Heart left ventricle (tissue), 16 donors: ENCODE measurements at regions not wholly inside any gene's neighbourhood (a gene's known extent, or its start where the extent isn't known, plus 50 kb on each side); places are given as distances from the start of the nearest gene placed in this dataset.

Source experiments
- ATAC-seq, 4 donors: fragments of 200-7000 bp; cut with Tn5 transposase; one replicate each; pipeline ENCODE4 v1.9.1; 2020 to 2022; ENCODE audit warnings: moderate library complexity in 4 of 4, mild to moderate bottlenecking in 3 of 4, moderate number of reproducible peaks in 1 of 4
- DNase-seq, 5 donors: peaks; one replicate each; pipeline ENCODE4 v3.0.0-alpha.2; 2020
- H3K27ac ChIP-seq, 12 donors: fragments of 200-600 bp; sonication (generic) in 4 of 12; one replicate each; pipeline versions ENCODE4 v1.5.0 to v1.8.0; 2016 to 2022; ENCODE audit warnings: mild to moderate bottlenecking in 2 of 12
- H3K27me3 ChIP-seq, 9 donors: fragments of 200-600 bp; sonication (generic) in 2 of 9; one replicate each; pipeline versions ENCODE4 v1.5.1 to v1.8.0; 2016 to 2022; ENCODE audit warnings: mild to moderate bottlenecking in 3 of 9
- H3K36me3 ChIP-seq, 9 donors: fragments of 200-600 bp; sonication (generic) in 2 of 9; one replicate each; pipeline versions ENCODE4 v1.5.0 to v1.8.0; 2018 to 2022; ENCODE audit warnings: mild to moderate bottlenecking in 2 of 9
- H3K4me1 ChIP-seq, 12 donors: fragments of 200-600 bp; sonication (generic) in 4 of 12; one replicate each; pipeline versions ENCODE4 v1.5.0 to v1.8.0; 2016 to 2022; ENCODE audit warnings: mild to moderate bottlenecking in 3 of 12
- H3K4me3 ChIP-seq, 12 donors: fragments of 200-600 bp; sonication (generic) in 4 of 12; one replicate each; pipeline versions ENCODE4 v1.5.0 to v1.8.0; 2017 to 2022; ENCODE audit warnings: mild to moderate bottlenecking in 9 of 12, moderate library complexity in 4 of 12
- H3K9me3 ChIP-seq, 12 donors: fragments of 200-600 bp; sonication (generic) in 4 of 12; one replicate each; pipeline versions ENCODE4 v1.5.0 to v1.8.0; 2016 to 2022; ENCODE audit warnings: mild to moderate bottlenecking in 1 of 12
- POLR2A ChIP-seq, 2 donors: fragments of 450-650 bp; IDR thresholded peaks; one replicate each; pipeline ENCODE4 v1.6.1; 2017; ENCODE audit warnings: antibody characterized with exemption in 2 of 2, mild to moderate bottlenecking in 2 of 2, moderate library complexity in 2 of 2
- WGBS, 4 donors: extraction: QIAGEN DNeasy Blood & Tissue Kit in 2 of 4; methylation state at CpG; one replicate each; pipeline versions ENCODE4 v1.1.5 to v1.1.7; 2013 to 2018; 5-methylcytosine and 5-hydroxymethylcytosine counted together
- intact Hi-C, 10 donors: fragments of 100-400 bp; cut with DNase I; formaldehyde crosslinking; loops; one replicate each; pipeline versions ENCODE4 v1.11.1 to v1.14.2; 2022
- TF ChIP-seq, protein P1 (sequence below), 12 donors: fragments of 200-600 bp; sonication (generic) in 4 of 12; IDR thresholded peaks; one replicate each; pipeline versions ENCODE4 v1.5.0 to v1.8.0; 2018 to 2022; ENCODE audit warnings: antibody characterized with exemption in 12 of 12, mild to moderate bottlenecking in 5 of 12
- donor health status: ischemic (EF 13 %, LVEDD 7.1; RV severe dilation, severe dysfunction).
- donor health status: healthy with polysubstance abuse.
- donor health status: DM: no; HTN: yes; CAD: no.
- donor health status: DM: no; HTN: no; CAD: no.
- donor health status: ischemic (EF 25% LVEDD 6.9; RV normal size, moderate dysfunction).
- donor health status: ischemic (EF 25% LVEDD 5.7; RV mildly dilated, moderate dysfunction).
- donor health status: healthy.
- donor health status: DM: yes; HTN: yes; CAD: no.
- donor health status: ischemic (EF 35%, LVEDD 5.7; RV mildly dilated, moderate dysfunction).
- donor health status: nonischemic (EF 11% LVEDD 7.7; RV severe dilation, severe dysfunction).
- donor health status: DM: yes; HTN: yes; CAD: no.
- donor health status: PGD.
- donor health status: ischemic (EF 29% LVEDD 5.4; RV normal size, mild dysfunction).
- donor health status: nonischemic (EF 23%, LVEDD 6.1; RV moderate dilation, normal function).

DNA sequence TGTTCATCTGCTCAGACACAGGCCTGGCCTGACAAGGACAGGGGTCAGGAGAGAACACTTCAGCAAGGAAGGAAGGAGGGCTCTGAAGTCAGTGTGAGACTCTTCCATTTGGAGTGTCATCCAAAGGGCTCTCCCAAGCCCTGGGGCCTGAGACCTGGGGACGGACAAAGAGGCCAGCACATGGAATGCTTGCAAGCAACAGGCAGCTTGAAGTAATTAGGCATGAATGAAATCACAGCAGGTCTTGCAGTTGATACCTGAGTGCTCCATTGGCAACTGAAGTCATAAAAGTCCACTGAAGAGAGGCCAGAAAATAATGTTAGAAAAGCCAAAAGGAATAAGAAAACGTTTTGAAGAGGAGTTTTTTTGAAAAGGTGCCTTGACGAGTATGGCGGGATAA, 231.7 kb downstream of the VAPA start:
- ATAC-seq, result no peak
- no peak for DNase-seq
- Histone ChIP-seq H3K4me1 (peaks cover 0 to 24% (median 13%) of the 10 kb centered on the region in 12 donors), H3K27ac (no peak overlapping the region), H3K36me3 (no peaks in the 10 kb centered on the region), H3K27me3 (no peaks in the 10 kb centered on the region), H3K4me3 (no peak overlapping the region), H3K9me3 (no peaks in the 10 kb centered on the region)
- 84 to 91% (median 85%) methylated on average over 4 of the region's 4 CpGs for WGBS, 4 donors
- TF ChIP-seq POLR2A (IDR thresholded peaks at IDR 0.05), result no peak
- TF ChIP-seq, protein P1, sequence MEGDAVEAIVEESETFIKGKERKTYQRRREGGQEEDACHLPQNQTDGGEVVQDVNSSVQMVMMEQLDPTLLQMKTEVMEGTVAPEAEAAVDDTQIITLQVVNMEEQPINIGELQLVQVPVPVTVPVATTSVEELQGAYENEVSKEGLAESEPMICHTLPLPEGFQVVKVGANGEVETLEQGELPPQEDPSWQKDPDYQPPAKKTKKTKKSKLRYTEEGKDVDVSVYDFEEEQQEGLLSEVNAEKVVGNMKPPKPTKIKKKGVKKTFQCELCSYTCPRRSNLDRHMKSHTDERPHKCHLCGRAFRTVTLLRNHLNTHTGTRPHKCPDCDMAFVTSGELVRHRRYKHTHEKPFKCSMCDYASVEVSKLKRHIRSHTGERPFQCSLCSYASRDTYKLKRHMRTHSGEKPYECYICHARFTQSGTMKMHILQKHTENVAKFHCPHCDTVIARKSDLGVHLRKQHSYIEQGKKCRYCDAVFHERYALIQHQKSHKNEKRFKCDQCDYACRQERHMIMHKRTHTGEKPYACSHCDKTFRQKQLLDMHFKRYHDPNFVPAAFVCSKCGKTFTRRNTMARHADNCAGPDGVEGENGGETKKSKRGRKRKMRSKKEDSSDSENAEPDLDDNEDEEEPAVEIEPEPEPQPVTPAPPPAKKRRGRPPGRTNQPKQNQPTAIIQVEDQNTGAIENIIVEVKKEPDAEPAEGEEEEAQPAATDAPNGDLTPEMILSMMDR (IDR thresholded peaks at IDR 0.05), result no peak
- intact Hi-C loops, result no loop called here

DNA sequence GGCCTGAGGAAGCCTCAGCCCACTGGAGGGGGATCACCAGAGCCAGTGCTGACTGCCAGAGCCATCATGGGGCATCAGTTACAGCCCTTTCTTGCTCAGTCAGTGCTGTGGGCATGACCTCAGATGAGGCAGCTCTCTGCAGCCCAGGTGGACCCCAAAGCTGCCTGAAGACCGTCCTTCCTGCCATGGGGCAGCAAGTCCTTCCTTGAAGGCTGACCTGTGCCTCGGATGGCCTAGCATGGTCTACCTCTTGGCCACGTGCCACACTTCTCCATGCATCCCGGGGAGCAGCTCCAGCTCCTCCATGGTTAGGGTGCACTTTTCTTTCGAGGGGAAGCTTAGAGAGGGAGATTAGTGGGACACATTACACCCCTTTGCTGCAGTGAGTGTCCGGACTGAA, 233.4 kb downstream of the VAPA start:
- H3K27ac ChIP-seq, result no peak overlapping the region
- no peak overlapping the region for H3K4me3 ChIP-seq
- no peaks in the 10 kb centered on the region for H3K9me3 ChIP-seq
- H3K27me3 ChIP-seq, result no peaks in the 10 kb centered on the region
- intact Hi-C loops, result no loop called here
- ATAC-seq (no peak), DNase-seq (no peak)
- WGBS, 4 donors, result 77 to 100% (median 95%) methylated on average over 4 to 6 of the region's 6 CpGs
- no peak for TF ChIP-seq POLR2A (IDR thresholded peaks at IDR 0.05)
- TF ChIP-seq, protein P1 (IDR thresholded peaks at IDR 0.05), result no peak
- H3K36me3 ChIP-seq, result no peaks in the 10 kb centered on the region
- H3K4me1 ChIP-seq, result peaks cover 0 to 15% (median 5%) of the 10 kb centered on the region in 12 donors

DNA sequence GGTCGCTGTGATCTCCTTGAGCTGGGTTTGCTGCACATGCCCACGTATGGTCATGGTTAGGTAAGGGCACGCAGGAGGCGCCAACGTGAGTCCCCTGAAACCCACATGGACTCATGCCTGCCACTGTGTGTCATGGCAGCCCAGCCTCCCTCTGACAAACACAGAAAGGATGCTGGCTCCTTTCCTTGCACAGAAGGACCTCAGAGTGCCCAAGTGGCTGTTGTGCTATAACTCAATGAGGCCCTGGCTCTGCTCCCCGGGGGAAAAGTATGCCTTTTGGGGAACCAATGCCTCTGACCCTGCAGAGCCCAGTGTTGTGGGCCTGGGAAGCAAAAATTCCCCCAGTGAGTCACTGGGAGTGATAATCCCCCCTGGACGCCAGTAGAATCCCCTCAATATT, 233.9 kb downstream of the VAPA start:
- 89 to 99% (median 97%) methylated on average over 7 of the region's 7 CpGs for WGBS, 4 donors
- Histone ChIP-seq H3K27ac (no peak overlapping the region), H3K4me3 (no peak overlapping the region), H3K27me3 (no peaks in the 10 kb centered on the region), H3K4me1 (peaks cover 0 to 10% (median 3%) of the 10 kb centered on the region in 12 donors), H3K9me3 (no peaks in the 10 kb centered on the region), H3K36me3 (no peaks in the 10 kb centered on the region)
- ATAC-seq (no peak), DNase-seq (no peak)
- TF ChIP-seq, protein P1 (IDR thresholded peaks at IDR 0.05), result no peak
- no peak for TF ChIP-seq POLR2A (IDR thresholded peaks at IDR 0.05)
- intact Hi-C loops, result no loop called here

DNA sequence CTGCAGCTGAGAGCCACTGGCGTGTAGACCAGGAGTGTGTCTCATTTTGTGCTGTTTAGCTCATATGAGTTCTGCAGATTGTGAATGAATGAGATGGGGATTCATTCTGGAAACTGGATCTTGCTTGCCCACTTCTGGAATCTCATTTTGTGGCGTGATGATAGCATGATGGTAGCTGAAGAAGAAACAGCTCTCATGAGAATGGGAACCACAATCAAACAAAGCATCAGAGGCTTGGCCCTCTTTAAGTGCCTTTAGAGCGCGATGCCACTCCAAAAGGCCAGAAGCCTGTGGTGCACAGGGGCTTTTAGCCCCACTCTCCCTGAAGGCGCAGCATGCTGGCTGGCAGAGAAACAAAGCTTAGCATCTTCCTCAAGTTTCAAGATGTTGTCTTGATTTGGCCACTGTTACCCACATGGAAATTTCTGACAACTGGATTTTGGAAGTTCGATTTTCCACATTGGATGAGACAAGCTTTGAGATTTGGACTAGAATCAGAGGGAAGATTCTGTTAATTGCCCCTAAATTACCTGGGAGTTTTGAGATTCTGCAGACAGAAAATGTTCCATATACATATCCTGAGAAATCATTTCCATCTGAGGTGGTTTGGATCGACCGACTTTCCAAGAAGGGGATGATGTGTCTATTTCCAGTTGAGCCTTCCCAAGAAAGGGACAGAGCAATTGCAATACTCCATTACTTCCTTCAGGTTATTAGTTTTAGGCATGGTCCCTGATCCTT, 234.5 kb downstream of the VAPA start:
- H3K27me3 ChIP-seq, result no peaks in the 10 kb centered on the region
- no peaks in the 10 kb centered on the region for H3K9me3 ChIP-seq
- no peak overlapping the region for H3K4me3 ChIP-seq
- H3K27ac ChIP-seq, result no peak overlapping the region
- intact Hi-C loops, result no loop called here
- no peaks in the 10 kb centered on the region for H3K36me3 ChIP-seq
- ATAC-seq (no peak), DNase-seq (no peak)
- 92 to 100% (median 96%) methylated on average over 8 of the region's 8 CpGs for WGBS, 4 donors
- H3K4me1 ChIP-seq, result peaks cover 0 to 7% (median 3%) of the 10 kb centered on the region in 12 donors
- TF ChIP-seq POLR2A (IDR thresholded peaks at IDR 0.05), result no peak
- TF ChIP-seq, protein P1 (IDR thresholded peaks at IDR 0.05), result no peak
